Mesodermal cell (in vitro differentiated cells): ENCODE measurements at regions not wholly inside any gene's neighbourhood (a gene's known extent, or its start where the extent isn't known, plus 50 kb on each side); places are given as distances from the start of the nearest gene placed in this dataset.
"Not testable (repeated sequence)": the region's sequence is repeated elsewhere in the genome, so short reads cannot be mapped to it uniquely, and the experiment has no call there.

Experiments
- H3K27ac ChIP-seq: 2 replicates; pipeline ENCODE4 v1.7.0; 2013; ENCODE audit warnings: mild to moderate bottlenecking, low read depth, low read length, moderate library complexity; ENCODE audit not compliant: severe bottlenecking
- H3K36me3 ChIP-seq: 2 replicates; pipeline ENCODE4 v1.7.1; 2013; ENCODE audit warnings: mild to moderate bottlenecking, low read length, moderate library complexity; ENCODE audit not compliant: control insufficient read depth, insufficient read depth
- H3K4me1 ChIP-seq: one replicate; pipeline ENCODE4 v1.7.1; 2013; ENCODE audit warnings: mild to moderate bottlenecking, low read length; ENCODE audit not compliant: insufficient read depth, control insufficient read depth, poor library complexity, severe bottlenecking
- H3K4me3 ChIP-seq: 2 replicates; pipeline ENCODE4 v1.7.0; 2013; ENCODE audit warnings: low read length, control low read depth, mild to moderate bottlenecking; ENCODE audit not compliant: insufficient read depth, poor library complexity, severe bottlenecking; ENCODE audit errors: extremely low read depth
- H3K9me3 ChIP-seq: 2 replicates; pipeline ENCODE4 v1.7.1; 2013; ENCODE audit warnings: mild to moderate bottlenecking, low read length, moderate library complexity; ENCODE audit not compliant: control insufficient read depth
- WGBS, 2 experiments: methylation state at CpG; one replicate each; pipeline ENCODE4 v1.1.5; 2013; ENCODE audit warnings: missing lambda C conversion rate in 2 of 2; ENCODE audit not compliant: insufficient coverage in 2 of 2; 5-methylcytosine and 5-hydroxymethylcytosine counted together

DNA sequence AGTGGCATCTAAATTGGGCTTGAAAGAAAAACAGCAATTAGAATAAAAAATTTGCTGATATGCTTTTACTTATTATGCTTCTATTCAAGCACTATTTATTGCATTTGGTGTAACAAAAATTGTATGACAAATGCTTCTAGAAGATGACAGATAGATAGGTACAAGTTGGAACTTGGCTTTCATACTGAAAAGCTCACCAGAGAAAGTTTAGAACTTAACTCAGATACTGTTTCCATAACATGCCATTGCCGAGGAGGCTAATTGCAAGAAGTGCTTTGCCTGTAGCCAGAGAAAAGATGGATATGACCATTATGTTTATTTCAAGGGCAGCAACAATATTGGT lies 123.8 kb downstream of the NFKBIZ start:
- WGBS, 2 experiments = no CpG with 5 or more reads among the region's 1 CpG
- no peak overlapping the region for H3K4me3 ChIP-seq
- no peaks in the 10 kb centered on the region for H3K36me3 ChIP-seq
- H3K4me1 ChIP-seq = no peaks in the 10 kb centered on the region
- H3K27ac ChIP-seq = no peak overlapping the region
- H3K9me3 ChIP-seq = no peaks in the 10 kb centered on the region

DNA sequence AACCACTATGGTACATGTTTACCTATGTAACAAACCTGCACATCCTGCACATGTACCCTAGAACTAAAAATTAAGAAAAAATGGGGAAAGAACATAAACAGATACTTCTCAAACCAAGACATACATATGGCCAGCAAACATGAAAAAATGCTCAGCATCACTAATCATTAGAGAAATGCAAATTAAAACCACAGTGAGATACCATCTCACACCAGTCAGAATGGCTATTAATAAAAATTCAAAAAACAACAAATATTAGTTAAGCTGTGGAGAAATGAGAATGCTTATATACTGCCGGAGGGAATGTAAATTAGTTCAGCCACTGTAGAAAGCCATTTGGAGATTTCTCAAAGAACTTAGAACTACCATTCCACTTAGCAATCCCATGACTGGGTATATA lies 126.1 kb downstream of the NFKBIZ start:
- H3K36me3 ChIP-seq, H3K9me3 ChIP-seq, H3K4me1 ChIP-seq, H3K4me3 ChIP-seq, H3K27ac ChIP-seq: not testable (repeated sequence)
- no CpG with 5 or more reads among the region's 1 CpG for WGBS, 2 experiments

DNA sequence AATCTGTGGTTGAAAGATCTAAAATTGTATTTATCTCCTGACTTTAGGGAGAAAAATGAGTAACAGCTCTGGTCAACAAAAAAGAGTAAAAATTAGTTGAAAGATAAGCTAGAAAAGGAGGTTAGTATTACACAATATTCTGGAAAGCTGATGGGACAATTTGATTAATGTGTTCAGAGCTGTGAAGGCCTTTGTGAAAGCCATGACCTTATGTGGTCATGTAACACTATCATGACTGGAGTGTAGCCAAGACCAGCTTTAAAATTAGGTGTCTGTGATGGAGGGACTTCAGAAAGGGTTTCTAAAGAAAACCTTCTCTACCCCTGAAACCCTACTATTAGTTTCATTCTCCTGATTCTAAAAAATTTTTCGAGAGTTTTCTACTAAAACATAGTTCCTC lies 127.2 kb downstream of the NFKBIZ start:
- WGBS, 2 experiments = no CpG with 5 or more reads among the region's 1 CpG
- Histone ChIP-seq H3K4me1 (no peaks in the 10 kb centered on the region), H3K4me3 (no peak overlapping the region), H3K9me3 (no peaks in the 10 kb centered on the region), H3K36me3 (no peaks in the 10 kb centered on the region), H3K27ac (no peak overlapping the region)

DNA sequence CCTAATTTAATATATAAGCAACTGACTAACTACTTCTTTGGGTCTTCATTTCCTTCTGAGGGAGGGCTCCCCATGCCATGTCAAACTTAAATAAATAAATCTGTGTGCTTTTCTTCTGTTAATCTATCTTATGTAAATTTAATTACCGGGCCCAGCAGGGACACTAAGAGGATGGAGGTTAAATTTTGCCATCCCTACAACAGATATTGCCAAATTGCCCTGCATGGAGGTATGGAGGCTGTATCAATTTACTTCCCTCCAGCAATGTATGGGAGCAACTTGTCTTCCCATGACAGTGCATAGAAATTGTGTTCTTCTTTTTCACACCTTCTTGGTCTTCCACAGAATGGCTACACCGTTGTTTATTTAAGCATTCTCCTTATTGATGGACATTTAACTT lies 129.0 kb downstream of the NFKBIZ start:
- Histone ChIP-seq H3K9me3 (no peaks in the 10 kb centered on the region), H3K27ac (no peak overlapping the region), H3K4me1 (no peaks in the 10 kb centered on the region), H3K36me3 (no peaks in the 10 kb centered on the region), H3K4me3 (no peak overlapping the region)
- 33 to 83% methylated on average over 1 of the region's 2 CpGs for WGBS, 2 experiments

DNA sequence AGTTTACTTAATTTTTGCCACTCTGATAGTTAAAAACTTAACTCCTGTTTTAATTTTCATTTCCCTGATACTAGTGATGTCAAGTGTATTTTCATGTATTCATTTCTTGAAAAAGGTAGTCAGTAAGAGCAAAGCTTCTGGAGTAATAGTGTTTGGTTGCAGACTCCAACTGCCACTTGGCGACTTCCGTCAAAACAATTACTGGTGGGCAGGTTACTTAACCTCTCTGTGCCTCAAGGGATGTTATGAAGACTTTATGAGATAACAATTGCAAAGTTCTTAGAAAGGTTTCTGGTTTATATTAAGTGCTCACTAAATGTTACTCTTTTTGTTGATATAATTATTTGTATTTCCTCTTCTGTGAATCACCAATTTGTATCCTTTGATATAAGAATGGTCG lies 129.7 kb downstream of the NFKBIZ start:
- no peaks in the 10 kb centered on the region for H3K36me3 ChIP-seq
- WGBS, 2 experiments = 83 to 100% methylated on average over 1 to 2 of the region's 3 CpGs
- no peaks in the 10 kb centered on the region for H3K9me3 ChIP-seq
- H3K4me1 ChIP-seq = no peaks in the 10 kb centered on the region
- H3K4me3 ChIP-seq = no peak overlapping the region
- no peak overlapping the region for H3K27ac ChIP-seq

DNA sequence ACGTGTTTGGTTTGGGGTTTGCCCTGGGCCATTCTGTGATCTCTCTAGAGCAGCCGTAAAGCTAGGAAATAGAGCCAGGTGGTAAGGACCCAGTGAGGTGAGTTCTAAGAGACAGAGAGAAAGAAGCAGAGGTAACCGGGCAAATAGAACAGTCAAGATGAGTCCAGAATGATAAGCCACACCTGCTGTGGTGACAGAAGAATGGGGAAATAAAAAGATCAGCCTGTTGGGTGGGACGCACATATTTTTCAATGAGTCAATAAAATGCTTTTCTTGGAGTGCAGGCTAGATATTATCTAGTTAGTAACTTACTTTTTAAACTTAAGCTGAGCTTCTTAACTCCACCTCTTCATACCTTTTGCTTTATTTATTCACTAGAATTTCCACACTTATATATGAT lies 135.0 kb downstream of the NFKBIZ start:
- H3K9me3 ChIP-seq = no peaks in the 10 kb centered on the region
- H3K4me3 ChIP-seq = no peak overlapping the region
- H3K27ac ChIP-seq = no peak overlapping the region
- 74 to 89% methylated on average over 2 to 3 of the region's 4 CpGs for WGBS, 2 experiments
- no peaks in the 10 kb centered on the region for H3K4me1 ChIP-seq
- H3K36me3 ChIP-seq = no peaks in the 10 kb centered on the region

DNA sequence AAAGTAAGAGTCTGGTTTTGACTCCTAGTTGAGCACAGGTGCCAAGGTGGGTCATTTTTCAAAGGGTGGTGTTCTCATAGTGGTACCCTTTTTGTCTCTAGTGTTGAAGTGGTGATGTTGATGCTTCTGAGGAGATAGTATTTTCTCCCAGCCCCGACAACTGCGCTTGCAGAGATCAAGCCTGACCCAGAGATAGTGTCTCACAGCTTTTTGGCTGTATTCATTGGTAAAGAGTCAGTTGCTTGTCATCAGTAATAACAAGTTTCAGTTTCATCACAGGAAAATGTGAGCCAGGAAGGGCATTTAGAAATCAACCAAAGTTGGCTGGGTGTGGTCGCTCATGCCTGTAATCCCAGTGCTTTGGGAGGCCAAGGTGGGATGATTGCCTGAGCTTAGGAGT lies 139.3 kb downstream of the NFKBIZ start:
- Histone ChIP-seq H3K9me3 (no peaks in the 10 kb centered on the region), H3K4me3 (no peak overlapping the region), H3K4me1 (no peaks in the 10 kb centered on the region), H3K27ac (no peak overlapping the region), H3K36me3 (no peaks in the 10 kb centered on the region)
- 95 to 100% methylated on average over 2 to 3 of the region's 3 CpGs for WGBS, 2 experiments

DNA sequence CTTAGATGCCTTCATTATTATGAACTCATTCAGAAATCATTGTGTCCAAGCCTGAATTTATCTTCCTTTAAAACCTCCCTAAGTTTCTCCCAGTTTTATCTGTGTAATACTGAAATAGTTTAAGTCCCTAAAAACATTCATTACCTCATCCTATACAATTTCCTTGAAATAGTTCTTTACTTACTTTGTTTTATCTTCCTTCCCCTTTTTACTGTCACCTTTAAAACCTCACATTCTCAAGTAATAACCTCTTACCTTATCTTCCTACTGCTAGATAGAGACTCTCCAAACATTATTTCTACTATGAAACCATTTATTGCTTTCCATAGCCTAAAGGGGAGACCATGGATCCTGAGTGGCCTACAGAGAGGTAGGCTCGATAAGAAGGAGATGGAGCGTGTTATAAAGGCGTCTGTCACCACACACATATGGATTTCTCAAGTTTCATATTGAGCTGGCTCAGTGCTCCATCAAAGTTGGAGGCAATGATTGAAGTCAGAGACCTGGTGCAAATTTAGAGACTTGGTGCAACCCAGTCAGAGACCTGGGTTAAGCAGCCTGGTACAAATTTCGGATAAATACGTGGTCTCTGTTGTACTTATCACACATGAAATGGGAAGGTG lies 140.4 kb downstream of the NFKBIZ start:
- Histone ChIP-seq H3K4me1 (no peaks in the 10 kb centered on the region), H3K36me3 (no peaks in the 10 kb centered on the region), H3K4me3 (no peak overlapping the region), H3K9me3 (no peaks in the 10 kb centered on the region), H3K27ac (no peak overlapping the region)
- 88% methylated on average over 2 of the region's 5 CpGs for WGBS, 2 experiments

DNA sequence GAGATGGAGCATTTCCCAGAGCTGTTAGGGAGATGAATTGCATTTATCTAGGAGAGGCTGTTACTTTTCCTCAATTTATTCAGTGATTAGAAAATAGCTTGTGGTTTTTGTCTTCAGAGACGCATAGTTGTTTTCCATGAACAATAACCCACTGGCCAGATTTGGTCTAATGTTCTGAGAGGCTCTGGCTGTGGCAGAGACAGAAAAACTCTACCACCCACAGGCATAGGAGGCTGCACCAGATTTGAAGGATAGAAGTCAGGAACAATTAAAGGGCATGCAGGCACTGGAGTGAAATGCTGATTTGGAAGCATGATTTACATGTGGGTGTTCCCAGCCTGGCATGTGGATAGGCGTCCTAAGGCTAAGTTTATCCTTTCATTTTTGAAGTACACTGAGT lies 143.5 kb downstream of the NFKBIZ start:
- Histone ChIP-seq H3K9me3 (no peaks in the 10 kb centered on the region), H3K36me3 (no peaks in the 10 kb centered on the region), H3K4me1 (peaks cover 3% of the 10 kb centered on the region), H3K27ac (no peak overlapping the region), H3K4me3 (no peak overlapping the region)
- WGBS, 2 experiments = 70% methylated on average over 1 of the region's 2 CpGs; no CpG with 5 or more reads in 1 of the 2 experiments

DNA sequence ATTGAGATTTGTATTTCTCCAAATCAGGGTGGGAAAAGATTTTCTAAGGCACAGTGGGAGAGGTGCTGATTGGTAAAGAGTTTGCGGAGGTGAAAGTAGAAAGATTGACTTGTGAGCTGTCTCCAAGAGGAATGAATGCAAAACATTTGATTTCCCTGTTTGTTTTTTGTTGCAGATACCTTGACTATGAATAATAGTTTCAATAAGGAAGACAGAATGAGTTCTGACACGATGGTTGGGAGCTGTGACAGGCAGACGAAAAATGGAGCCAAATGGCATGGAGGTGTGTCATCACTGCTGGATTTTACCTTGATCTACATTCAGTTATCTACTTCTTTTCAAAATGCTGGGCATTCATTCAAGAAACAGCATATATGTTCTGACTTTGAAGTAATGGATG lies 145.1 kb downstream of the NFKBIZ start:
- Histone ChIP-seq H3K4me3 (no peak overlapping the region), H3K4me1 (peaks cover 3% of the 10 kb centered on the region), H3K36me3 (no peaks in the 10 kb centered on the region), H3K27ac (no peak overlapping the region), H3K9me3 (no peaks in the 10 kb centered on the region)
- WGBS, 2 experiments = 93 to 100% methylated on average over 1 to 3 of the region's 3 CpGs

DNA sequence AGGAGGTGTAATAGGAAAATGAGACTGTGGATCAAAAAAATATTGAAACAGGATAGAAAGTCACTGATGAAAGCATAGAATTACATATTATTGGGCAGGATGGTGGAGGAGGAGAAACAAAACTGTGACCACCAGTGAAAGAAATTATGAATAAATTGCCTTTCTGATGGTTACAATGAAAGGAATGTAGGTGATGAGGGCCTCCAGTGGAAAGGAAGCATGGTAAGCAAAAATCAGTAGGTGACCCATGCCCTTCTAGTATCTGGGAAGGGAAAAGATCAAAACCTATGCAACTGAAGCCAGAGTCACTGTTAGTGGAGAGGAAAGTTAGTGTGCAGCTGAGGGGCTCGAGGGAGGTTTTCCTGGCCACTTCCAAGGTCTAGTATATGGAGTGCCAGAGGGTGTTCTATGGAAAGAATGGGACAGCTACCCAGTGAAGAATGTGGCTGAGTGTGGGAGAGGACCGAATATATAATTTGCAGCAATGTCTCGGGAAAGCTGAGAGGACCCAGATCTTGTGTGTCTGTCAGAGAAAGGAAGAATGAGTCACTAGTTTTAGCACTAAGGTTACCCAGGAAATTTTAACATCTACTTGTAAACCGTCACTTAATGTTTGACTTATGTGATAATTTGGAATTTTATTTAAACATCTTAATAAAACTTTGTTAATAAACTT lies 146.2 kb downstream of the NFKBIZ start:
- H3K4me1 ChIP-seq = peaks cover 3% of the 10 kb centered on the region
- WGBS, 2 experiments = 91 to 95% methylated on average over 2 to 3 of the region's 4 CpGs
- no peak overlapping the region for H3K4me3 ChIP-seq
- H3K9me3 ChIP-seq = no peaks in the 10 kb centered on the region
- H3K27ac ChIP-seq = peak overlapping the region; percentile 11
- no peaks in the 10 kb centered on the region for H3K36me3 ChIP-seq
